ENCODE measurements at regions not wholly inside any gene's neighbourhood (a gene's known extent, or its start where the extent isn't known, plus 50 kb on each side); places are given as distances from the start of the nearest gene placed in this dataset.

DNA sequence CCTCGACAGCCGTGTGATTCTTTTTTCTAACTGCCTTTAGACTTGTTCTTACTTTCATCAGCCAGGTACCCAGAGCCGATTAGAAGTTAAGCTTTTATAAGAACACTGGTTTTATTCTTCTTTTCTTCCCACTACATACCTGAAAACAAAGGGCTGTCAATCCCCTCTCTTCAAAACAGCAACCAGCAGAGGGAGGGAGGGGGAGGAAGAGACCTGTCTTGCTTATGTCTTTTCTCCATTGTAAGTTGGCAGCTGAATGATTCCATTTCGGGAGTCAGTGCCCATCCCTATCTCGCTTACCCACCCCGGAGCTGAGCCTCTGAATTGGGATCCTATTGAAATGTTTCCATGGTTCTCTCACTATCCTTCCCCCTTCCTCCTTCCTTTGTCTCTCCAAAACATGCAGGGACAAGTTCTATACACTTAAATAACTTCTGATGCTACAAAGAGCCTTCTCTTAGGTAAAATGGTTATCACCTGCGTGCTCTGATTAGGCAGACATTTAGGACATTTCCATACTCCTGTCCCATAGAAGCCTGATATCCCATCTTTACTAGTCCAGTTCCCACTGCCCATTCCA is 83.9 kb upstream of the WWC1 start:
- no peak overlapping the region for H3K27ac Mint-ChIP-seq
- ChIA-PET CTCF (no interaction called here), POLR2A (no interaction called here)
- no peak for TF ChIP-seq MYBL2 (CRISPR knock-in tag; IDR thresholded peaks at IDR 0.05)
- TF ChIP-seq, protein P1, sequence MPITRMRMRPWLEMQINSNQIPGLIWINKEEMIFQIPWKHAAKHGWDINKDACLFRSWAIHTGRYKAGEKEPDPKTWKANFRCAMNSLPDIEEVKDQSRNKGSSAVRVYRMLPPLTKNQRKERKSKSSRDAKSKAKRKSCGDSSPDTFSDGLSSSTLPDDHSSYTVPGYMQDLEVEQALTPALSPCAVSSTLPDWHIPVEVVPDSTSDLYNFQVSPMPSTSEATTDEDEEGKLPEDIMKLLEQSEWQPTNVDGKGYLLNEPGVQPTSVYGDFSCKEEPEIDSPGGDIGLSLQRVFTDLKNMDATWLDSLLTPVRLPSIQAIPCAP (CRISPR knock-in tag; IDR thresholded peaks at IDR 0.05): no peak
- no peak for TF ChIP-seq TP53 (CRISPR knock-in tag; IDR thresholded peaks at IDR 0.05)
- TF ChIP-seq JAZF1 (CRISPR knock-in tag; IDR thresholded peaks at IDR 0.05): no peak
- no peak for TF ChIP-seq ELF4 (CRISPR knock-in tag; IDR thresholded peaks at IDR 0.05; ENCODE audit: low read depth)
- TF ChIP-seq, protein P2, sequence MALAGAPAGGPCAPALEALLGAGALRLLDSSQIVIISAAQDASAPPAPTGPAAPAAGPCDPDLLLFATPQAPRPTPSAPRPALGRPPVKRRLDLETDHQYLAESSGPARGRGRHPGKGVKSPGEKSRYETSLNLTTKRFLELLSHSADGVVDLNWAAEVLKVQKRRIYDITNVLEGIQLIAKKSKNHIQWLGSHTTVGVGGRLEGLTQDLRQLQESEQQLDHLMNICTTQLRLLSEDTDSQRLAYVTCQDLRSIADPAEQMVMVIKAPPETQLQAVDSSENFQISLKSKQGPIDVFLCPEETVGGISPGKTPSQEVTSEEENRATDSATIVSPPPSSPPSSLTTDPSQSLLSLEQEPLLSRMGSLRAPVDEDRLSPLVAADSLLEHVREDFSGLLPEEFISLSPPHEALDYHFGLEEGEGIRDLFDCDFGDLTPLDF (CRISPR knock-in tag; IDR thresholded peaks at IDR 0.05): no peak
- TF ChIP-seq, protein P3, sequence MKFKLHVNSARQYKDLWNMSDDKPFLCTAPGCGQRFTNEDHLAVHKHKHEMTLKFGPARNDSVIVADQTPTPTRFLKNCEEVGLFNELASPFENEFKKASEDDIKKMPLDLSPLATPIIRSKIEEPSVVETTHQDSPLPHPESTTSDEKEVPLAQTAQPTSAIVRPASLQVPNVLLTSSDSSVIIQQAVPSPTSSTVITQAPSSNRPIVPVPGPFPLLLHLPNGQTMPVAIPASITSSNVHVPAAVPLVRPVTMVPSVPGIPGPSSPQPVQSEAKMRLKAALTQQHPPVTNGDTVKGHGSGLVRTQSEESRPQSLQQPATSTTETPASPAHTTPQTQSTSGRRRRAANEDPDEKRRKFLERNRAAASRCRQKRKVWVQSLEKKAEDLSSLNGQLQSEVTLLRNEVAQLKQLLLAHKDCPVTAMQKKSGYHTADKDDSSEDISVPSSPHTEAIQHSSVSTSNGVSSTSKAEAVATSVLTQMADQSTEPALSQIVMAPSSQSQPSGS (CRISPR knock-in tag; IDR thresholded peaks at IDR 0.05; ENCODE audit: borderline replicate concordance, low read depth): no peak
- TF ChIP-seq, protein P4, sequence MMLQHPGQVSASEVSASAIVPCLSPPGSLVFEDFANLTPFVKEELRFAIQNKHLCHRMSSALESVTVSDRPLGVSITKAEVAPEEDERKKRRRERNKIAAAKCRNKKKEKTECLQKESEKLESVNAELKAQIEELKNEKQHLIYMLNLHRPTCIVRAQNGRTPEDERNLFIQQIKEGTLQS (CRISPR knock-in tag; conservative IDR thresholded peaks at IDR 0.05): no peak
- TF ChIP-seq ATF1 (CRISPR knock-in tag; IDR thresholded peaks at IDR 0.05): no peak
- H3K27me3 Mint-ChIP-seq (ENCODE audit: low read depth): no peaks in the 10 kb centered on the region; the same call in 1 of the 2 replicates
- no peaks in the 10 kb centered on the region for H3K36me3 Mint-ChIP-seq
- no peak overlapping the region for H3K4me3 Mint-ChIP-seq
- no peaks in the 10 kb centered on the region for H3K9me3 Mint-ChIP-seq
- no peak for ATAC-seq
- DNase-seq (ENCODE audit: low spot score): no peak
- peaks cover 17% of the 10 kb centered on the region for H3K4me1 Mint-ChIP-seq

DNA sequence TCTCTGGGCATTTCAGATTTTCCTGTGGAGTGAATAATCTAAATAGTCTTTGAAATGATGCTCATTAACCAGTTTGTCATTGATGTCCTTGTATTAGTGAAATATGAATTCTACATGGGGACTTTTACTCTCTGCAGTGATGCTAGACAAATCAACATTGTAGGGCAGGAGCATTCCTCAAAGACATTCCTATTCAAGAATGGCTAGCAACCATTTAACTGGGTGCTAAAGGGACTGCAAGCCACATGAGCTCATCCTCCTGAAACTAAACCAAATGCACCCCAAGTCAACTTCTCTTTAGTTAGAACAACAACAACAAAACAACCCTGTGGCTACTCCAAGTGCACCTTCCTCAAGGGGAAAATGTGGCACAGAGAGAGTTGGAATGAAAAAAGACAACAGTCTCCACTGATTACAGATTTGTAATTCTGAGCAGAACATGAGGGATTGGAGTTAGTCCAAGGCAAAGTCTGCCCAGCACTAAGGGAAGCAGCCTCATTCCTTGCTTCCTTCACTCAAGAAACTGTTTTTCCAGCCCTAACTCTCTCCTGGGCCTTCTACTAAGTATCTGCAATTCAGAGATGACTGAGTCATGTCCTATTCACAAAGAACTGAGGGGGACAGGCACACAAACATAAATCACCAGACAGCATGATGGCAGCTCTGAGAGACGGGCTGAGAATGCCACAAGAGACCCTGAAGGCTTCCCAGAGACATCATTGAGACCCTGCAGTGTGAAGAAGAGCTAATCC is 82.0 kb upstream of the WWC1 start:
- CTCF ChIA-PET: interaction anchor here (0.9 kb wide), 1 partner anchor 10 kb away, joined by 3 read pairs; no protein-coding TSS in a partner anchor
- POLR2A ChIA-PET: no interaction called here
- Mint-ChIP-seq H3K27me3 (ENCODE audit: low read depth) (no peaks in the 10 kb centered on the region), H3K4me3 (no peak overlapping the region), H3K36me3 (no peaks in the 10 kb centered on the region), H3K27ac (no peak overlapping the region), H3K4me1 (peaks cover 10% of the 10 kb centered on the region), H3K9me3 (no peaks in the 10 kb centered on the region)
- DNase-seq (ENCODE audit: low spot score) (no peak), ATAC-seq (peak; percentile 39; the same call in 1 of the 2 replicates)
- TF ChIP-seq, protein P4 (CRISPR knock-in tag; conservative IDR thresholded peaks at IDR 0.05): no peak
- TF ChIP-seq ATF1 (CRISPR knock-in tag; IDR thresholded peaks at IDR 0.05): no peak
- TF ChIP-seq, protein P5, sequence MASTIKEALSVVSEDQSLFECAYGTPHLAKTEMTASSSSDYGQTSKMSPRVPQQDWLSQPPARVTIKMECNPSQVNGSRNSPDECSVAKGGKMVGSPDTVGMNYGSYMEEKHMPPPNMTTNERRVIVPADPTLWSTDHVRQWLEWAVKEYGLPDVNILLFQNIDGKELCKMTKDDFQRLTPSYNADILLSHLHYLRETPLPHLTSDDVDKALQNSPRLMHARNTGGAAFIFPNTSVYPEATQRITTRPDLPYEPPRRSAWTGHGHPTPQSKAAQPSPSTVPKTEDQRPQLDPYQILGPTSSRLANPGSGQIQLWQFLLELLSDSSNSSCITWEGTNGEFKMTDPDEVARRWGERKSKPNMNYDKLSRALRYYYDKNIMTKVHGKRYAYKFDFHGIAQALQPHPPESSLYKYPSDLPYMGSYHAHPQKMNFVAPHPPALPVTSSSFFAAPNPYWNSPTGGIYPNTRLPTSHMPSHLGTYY (CRISPR knock-in tag; IDR thresholded peaks at IDR 0.05): no peak
- no peak for TF ChIP-seq ESRRA (CRISPR knock-in tag; IDR thresholded peaks at IDR 0.05; ENCODE audit: borderline replicate concordance)
- TF ChIP-seq SMAD3 (CRISPR knock-in tag; IDR thresholded peaks at IDR 0.05; ENCODE audit: borderline replicate concordance): no peak
- no peak for TF ChIP-seq NR1H2 (CRISPR knock-in tag; IDR thresholded peaks at IDR 0.05)
- TF ChIP-seq ZNF671 (CRISPR knock-in tag; IDR thresholded peaks at IDR 0.05): no peak
- TF ChIP-seq, protein P6, sequence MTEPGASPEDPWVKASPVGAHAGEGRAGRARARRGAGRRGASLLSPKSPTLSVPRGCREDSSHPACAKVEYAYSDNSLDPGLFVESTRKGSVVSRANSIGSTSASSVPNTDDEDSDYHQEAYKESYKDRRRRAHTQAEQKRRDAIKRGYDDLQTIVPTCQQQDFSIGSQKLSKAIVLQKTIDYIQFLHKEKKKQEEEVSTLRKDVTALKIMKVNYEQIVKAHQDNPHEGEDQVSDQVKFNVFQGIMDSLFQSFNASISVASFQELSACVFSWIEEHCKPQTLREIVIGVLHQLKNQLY (CRISPR knock-in tag; IDR thresholded peaks at IDR 0.05): no peak
- TF ChIP-seq, protein P7, sequence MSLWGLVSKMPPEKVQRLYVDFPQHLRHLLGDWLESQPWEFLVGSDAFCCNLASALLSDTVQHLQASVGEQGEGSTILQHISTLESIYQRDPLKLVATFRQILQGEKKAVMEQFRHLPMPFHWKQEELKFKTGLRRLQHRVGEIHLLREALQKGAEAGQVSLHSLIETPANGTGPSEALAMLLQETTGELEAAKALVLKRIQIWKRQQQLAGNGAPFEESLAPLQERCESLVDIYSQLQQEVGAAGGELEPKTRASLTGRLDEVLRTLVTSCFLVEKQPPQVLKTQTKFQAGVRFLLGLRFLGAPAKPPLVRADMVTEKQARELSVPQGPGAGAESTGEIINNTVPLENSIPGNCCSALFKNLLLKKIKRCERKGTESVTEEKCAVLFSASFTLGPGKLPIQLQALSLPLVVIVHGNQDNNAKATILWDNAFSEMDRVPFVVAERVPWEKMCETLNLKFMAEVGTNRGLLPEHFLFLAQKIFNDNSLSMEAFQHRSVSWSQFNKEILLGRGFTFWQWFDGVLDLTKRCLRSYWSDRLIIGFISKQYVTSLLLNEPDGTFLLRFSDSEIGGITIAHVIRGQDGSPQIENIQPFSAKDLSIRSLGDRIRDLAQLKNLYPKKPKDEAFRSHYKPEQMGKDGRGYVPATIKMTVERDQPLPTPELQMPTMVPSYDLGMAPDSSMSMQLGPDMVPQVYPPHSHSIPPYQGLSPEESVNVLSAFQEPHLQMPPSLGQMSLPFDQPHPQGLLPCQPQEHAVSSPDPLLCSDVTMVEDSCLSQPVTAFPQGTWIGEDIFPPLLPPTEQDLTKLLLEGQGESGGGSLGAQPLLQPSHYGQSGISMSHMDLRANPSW (CRISPR knock-in tag; conservative IDR thresholded peaks at IDR 0.05; ENCODE audit: low read depth): no peak
- no peak for TF ChIP-seq ZNF317 (CRISPR knock-in tag; IDR thresholded peaks at IDR 0.05; ENCODE audit: borderline replicate concordance, low read depth)
- TF ChIP-seq TP53 (CRISPR knock-in tag; IDR thresholded peaks at IDR 0.05): no peak
- TF ChIP-seq, protein P8, sequence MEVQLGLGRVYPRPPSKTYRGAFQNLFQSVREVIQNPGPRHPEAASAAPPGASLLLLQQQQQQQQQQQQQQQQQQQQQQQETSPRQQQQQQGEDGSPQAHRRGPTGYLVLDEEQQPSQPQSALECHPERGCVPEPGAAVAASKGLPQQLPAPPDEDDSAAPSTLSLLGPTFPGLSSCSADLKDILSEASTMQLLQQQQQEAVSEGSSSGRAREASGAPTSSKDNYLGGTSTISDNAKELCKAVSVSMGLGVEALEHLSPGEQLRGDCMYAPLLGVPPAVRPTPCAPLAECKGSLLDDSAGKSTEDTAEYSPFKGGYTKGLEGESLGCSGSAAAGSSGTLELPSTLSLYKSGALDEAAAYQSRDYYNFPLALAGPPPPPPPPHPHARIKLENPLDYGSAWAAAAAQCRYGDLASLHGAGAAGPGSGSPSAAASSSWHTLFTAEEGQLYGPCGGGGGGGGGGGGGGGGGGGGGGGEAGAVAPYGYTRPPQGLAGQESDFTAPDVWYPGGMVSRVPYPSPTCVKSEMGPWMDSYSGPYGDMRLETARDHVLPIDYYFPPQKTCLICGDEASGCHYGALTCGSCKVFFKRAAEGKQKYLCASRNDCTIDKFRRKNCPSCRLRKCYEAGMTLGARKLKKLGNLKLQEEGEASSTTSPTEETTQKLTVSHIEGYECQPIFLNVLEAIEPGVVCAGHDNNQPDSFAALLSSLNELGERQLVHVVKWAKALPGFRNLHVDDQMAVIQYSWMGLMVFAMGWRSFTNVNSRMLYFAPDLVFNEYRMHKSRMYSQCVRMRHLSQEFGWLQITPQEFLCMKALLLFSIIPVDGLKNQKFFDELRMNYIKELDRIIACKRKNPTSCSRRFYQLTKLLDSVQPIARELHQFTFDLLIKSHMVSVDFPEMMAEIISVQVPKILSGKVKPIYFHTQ (CRISPR knock-in tag; IDR thresholded peaks at IDR 0.05): no peak
- TF ChIP-seq FOXK1 (CRISPR knock-in tag; IDR thresholded peaks at IDR 0.05): no peak
- TF ChIP-seq SOX15 (CRISPR knock-in tag; IDR thresholded peaks at IDR 0.05): no peak
